Liver (tissue), 8 donors: ENCODE measurements at regions not wholly inside any gene's neighbourhood (a gene's known extent, or its start where the extent isn't known, plus 50 kb on each side); places are given as distances from the start of the nearest gene placed in this dataset.

ENCODE experiments used
- DNase-seq: peaks from one replicate; pipeline ENCODE4 v3.0.0-alpha.2; 2017; ENCODE audit warnings: low spot score
- H3K27ac ChIP-seq, 2 donors: one replicate each; pipeline ENCODE4 v1.7.0; 2013; ENCODE audit warnings: inconsistent platforms in 2 of 2, low read length in 2 of 2, control low read depth in 1 of 2, low read depth in 1 of 2, mild to moderate bottlenecking in 1 of 2
- H3K27me3 ChIP-seq, 4 donors: one replicate each; pipeline versions ENCODE4 v1.6.1 to v1.7.0; 2013; ENCODE audit warnings: low read length in 3 of 4, inconsistent platforms in 1 of 4, mild to moderate bottlenecking in 1 of 4, moderate library complexity in 1 of 4; ENCODE audit not compliant: control insufficient read depth in 4 of 4, insufficient read depth in 4 of 4
- H3K36me3 ChIP-seq, 4 donors: one replicate each; pipeline versions ENCODE4 v1.6.1 to v1.7.0; 2013; ENCODE audit warnings: low read length in 3 of 4, mild to moderate bottlenecking in 3 of 4, low read depth in 1 of 4, moderate library complexity in 1 of 4; ENCODE audit not compliant: control insufficient read depth in 4 of 4, insufficient read depth in 3 of 4
- H3K4me1 ChIP-seq, 4 donors: one replicate each; pipeline versions ENCODE4 v1.6.1 to v1.7.0; 2013; ENCODE audit warnings: low read length in 3 of 4, mild to moderate bottlenecking in 3 of 4, moderate library complexity in 1 of 4; ENCODE audit not compliant: control insufficient read depth in 4 of 4, insufficient read depth in 4 of 4
- H3K4me3 ChIP-seq, 3 donors: one replicate each; pipeline versions ENCODE4 v1.6.1 to v1.7.0; 2013; ENCODE audit warnings: low read length in 3 of 3, control low read depth in 1 of 3, low read depth in 1 of 3, mild to moderate bottlenecking in 1 of 3
- H3K9ac ChIP-seq, 2 donors: one replicate each; pipeline ENCODE4 v1.7.0; 2013; ENCODE audit warnings: low read length in 2 of 2, mild to moderate bottlenecking in 2 of 2, moderate library complexity in 2 of 2, control low read depth in 1 of 2, low read depth in 1 of 2
- H3K9me3 ChIP-seq, 4 donors: one replicate each; pipeline versions ENCODE4 v1.6.1 to v1.7.0; 2013; ENCODE audit warnings: low read length in 3 of 4; ENCODE audit not compliant: control insufficient read depth in 4 of 4
- ATF3 ChIP-seq: IDR thresholded peaks from 2 replicates; pipeline ENCODE4 v1.6.1; 2016; ENCODE audit warnings: antibody characterized with exemption
- CTCF ChIP-seq: fragments of 150-350 bp; IDR thresholded peaks from 2 replicates; pipeline ENCODE4 v1.5.1; 2017; ENCODE audit warnings: improper control_type of control experiment, low read depth, low read length; ENCODE audit not compliant: missing input control
- EGR1 ChIP-seq, 2 donors: IDR thresholded peaks; 2 replicates each; pipeline ENCODE4 v1.6.1; 2016 to 2018; ENCODE audit warnings: antibody characterized with exemption in 2 of 2, low read depth in 2 of 2
- FOXA1 ChIP-seq: IDR thresholded peaks from 2 replicates; pipeline ENCODE4 v1.6.1; 2016; ENCODE audit warnings: antibody characterized with exemption
- FOXA2 ChIP-seq: IDR thresholded peaks from 2 replicates; pipeline ENCODE4 v1.6.1; 2016; ENCODE audit warnings: antibody characterized with exemption
- GABPA ChIP-seq, 2 donors: IDR thresholded peaks in 1 of 2; conservative IDR thresholded peaks in 1 of 2; 2 replicates each; pipeline ENCODE4 v1.6.1; 2016; ENCODE audit warnings: antibody characterized with exemption in 2 of 2, mild to moderate bottlenecking in 1 of 2, moderate library complexity in 1 of 2
- HNF4A ChIP-seq, 2 donors: conservative IDR thresholded peaks; 2 replicates each; pipeline ENCODE4 v1.6.1; 2016; ENCODE audit warnings: antibody characterized with exemption in 2 of 2, mild to moderate bottlenecking in 2 of 2
- HNF4G ChIP-seq: IDR thresholded peaks from 2 replicates; pipeline ENCODE4 v1.6.1; 2016; ENCODE audit warnings: antibody characterized with exemption
- JUND ChIP-seq, 2 donors: IDR thresholded peaks; 2 replicates each; pipeline ENCODE4 v1.6.1; 2016; ENCODE audit warnings: antibody characterized with exemption in 2 of 2
- MAX ChIP-seq: IDR thresholded peaks from 2 replicates; pipeline ENCODE4 v1.6.1; 2016; ENCODE audit warnings: antibody characterized with exemption
- NR2F2 ChIP-seq: IDR thresholded peaks from 2 replicates; pipeline ENCODE4 v1.6.1; 2016; ENCODE audit warnings: antibody characterized with exemption
- RAD21 ChIP-seq, 2 donors: IDR thresholded peaks; 2 replicates each; pipeline ENCODE4 v1.6.1; 2016; ENCODE audit warnings: antibody characterized with exemption in 2 of 2, mild to moderate bottlenecking in 2 of 2
- REST ChIP-seq: IDR thresholded peaks from 2 replicates; pipeline ENCODE4 v1.6.1; 2016; ENCODE audit warnings: antibody characterized with exemption, mild to moderate bottlenecking
- RXRA ChIP-seq, 2 donors: IDR thresholded peaks; 2 replicates each; pipeline ENCODE4 v1.6.1; 2017 to 2018; ENCODE audit warnings: antibody characterized with exemption in 2 of 2, mild to moderate bottlenecking in 1 of 2
- SP1 ChIP-seq: IDR thresholded peaks from 2 replicates; pipeline ENCODE4 v1.6.1; 2018; ENCODE audit warnings: antibody characterized with exemption, mild to moderate bottlenecking
- TAF1 ChIP-seq: conservative IDR thresholded peaks from 2 replicates; pipeline ENCODE4 v1.6.1; 2016; ENCODE audit warnings: antibody characterized with exemption, mild to moderate bottlenecking
- YY1 ChIP-seq: IDR thresholded peaks from 2 replicates; pipeline ENCODE4 v1.6.1; 2016; ENCODE audit warnings: antibody characterized with exemption, mild to moderate bottlenecking
- ZBTB33 ChIP-seq: IDR thresholded peaks from 2 replicates; pipeline ENCODE4 v1.6.1; 2016; ENCODE audit warnings: antibody characterized with exemption
- WGBS: extraction: QIAGEN DNeasy Blood & Tissue Kit; methylation state at CpG from one replicate; pipeline ENCODE4 v1.1.7; 2013; 5-methylcytosine and 5-hydroxymethylcytosine counted together
- donor health status: healthy.
- donor health status: healthy.
- donor health status: healthy.
- donor health status: healthy.
- donor health status: healthy.

GRCh38 chr4:89574176-89574575, 262.8 kb downstream of the SNCA start (continued):
- no peak for TF ChIP-seq REST
- TF ChIP-seq YY1 = no peak
- no peak for TF ChIP-seq HNF4G
- TF ChIP-seq RAD21 (IDR thresholded peaks at IDR 0.05) = no peak
- TF ChIP-seq FOXA2 = no peak
- no peak for TF ChIP-seq ZBTB33

- Histone ChIP-seq H3K9ac (no peak overlapping the region), H3K4me3 (no peak overlapping the region), H3K27ac (no peak overlapping the region), H3K9me3 (no peaks in the 10 kb centered on the region), H3K36me3 (no peaks in the 10 kb centered on the region), H3K4me1 (no peaks in the 10 kb centered on the region), H3K27me3 (peaks cover 0 to 4% (median 0%) of the 10 kb centered on the region in 4 donors)
- DNase-seq = no peak
- no peak for TF ChIP-seq SP1
- no peak for TF ChIP-seq RAD21 (IDR thresholded peaks at IDR 0.05)
- no peak for TF ChIP-seq YY1
- no peak for TF ChIP-seq FOXA2
- TF ChIP-seq RXRA (IDR thresholded peaks at IDR 0.05) = no peak
- no peak for TF ChIP-seq HNF4A (conservative IDR thresholded peaks at IDR 0.05)
- no peak for TF ChIP-seq FOXA1
- TF ChIP-seq ZBTB33 = no peak
- TF ChIP-seq HNF4G = no peak
- no peak for TF ChIP-seq CTCF
- no peak for TF ChIP-seq EGR1 (IDR thresholded peaks at IDR 0.05; ENCODE audit: low read depth in 2 of 2)
- no peak for TF ChIP-seq MAX
- TF ChIP-seq REST = no peak
- TF ChIP-seq ATF3 = no peak
- no peak for TF ChIP-seq NR2F2
- no peak for TF ChIP-seq GABPA (IDR thresholded peaks at IDR 0.05 in 1 of 2, conservative IDR thresholded peaks at IDR 0.05 in 1 of 2)
- no peak for TF ChIP-seq JUND (IDR thresholded peaks at IDR 0.05)
- TF ChIP-seq TAF1 = no peak
- WGBS = 68% methylated on average over 1 of the region's 1 CpG
These were observed 263.3 kb downstream of the SNCA start for GRCh38 chr4:89573656-89574055.
